ENCODE measurements at regions not wholly inside any gene's neighbourhood (a gene's known extent, or its start where the extent isn't known, plus 50 kb on each side); places are given as distances from the start of the nearest gene placed in this dataset.

GRCh38 chr6:14555804-14556203 is 438.2 kb downstream of the CD83 start:
- TF ChIP-seq CTCF (IDR thresholded peaks at IDR 0.05): no peak
- no peak for TF ChIP-seq POLR2A (IDR thresholded peaks at IDR 0.05)
